Liver (tissue), 8 donors: ENCODE measurements at regions not wholly inside any gene's neighbourhood (a gene's known extent, or its start where the extent isn't known, plus 50 kb on each side); places are given as distances from the start of the nearest gene placed in this dataset.

Experiments
- DNase-seq: peaks from one replicate; pipeline ENCODE4 v3.0.0-alpha.2; 2017; ENCODE audit warnings: low spot score
- H3K27ac ChIP-seq, 2 donors: one replicate each; pipeline ENCODE4 v1.7.0; 2013; ENCODE audit warnings: inconsistent platforms in 2 of 2, low read length in 2 of 2, control low read depth in 1 of 2, low read depth in 1 of 2, mild to moderate bottlenecking in 1 of 2
- H3K27me3 ChIP-seq, 4 donors: one replicate each; pipeline versions ENCODE4 v1.6.1 to v1.7.0; 2013; ENCODE audit warnings: low read length in 3 of 4, inconsistent platforms in 1 of 4, mild to moderate bottlenecking in 1 of 4, moderate library complexity in 1 of 4; ENCODE audit not compliant: control insufficient read depth in 4 of 4, insufficient read depth in 4 of 4
- H3K36me3 ChIP-seq, 4 donors: one replicate each; pipeline versions ENCODE4 v1.6.1 to v1.7.0; 2013; ENCODE audit warnings: low read length in 3 of 4, mild to moderate bottlenecking in 3 of 4, low read depth in 1 of 4, moderate library complexity in 1 of 4; ENCODE audit not compliant: control insufficient read depth in 4 of 4, insufficient read depth in 3 of 4
- H3K4me1 ChIP-seq, 4 donors: one replicate each; pipeline versions ENCODE4 v1.6.1 to v1.7.0; 2013; ENCODE audit warnings: low read length in 3 of 4, mild to moderate bottlenecking in 3 of 4, moderate library complexity in 1 of 4; ENCODE audit not compliant: control insufficient read depth in 4 of 4, insufficient read depth in 4 of 4
- H3K4me3 ChIP-seq, 3 donors: one replicate each; pipeline versions ENCODE4 v1.6.1 to v1.7.0; 2013; ENCODE audit warnings: low read length in 3 of 3, control low read depth in 1 of 3, low read depth in 1 of 3, mild to moderate bottlenecking in 1 of 3
- H3K9ac ChIP-seq, 2 donors: one replicate each; pipeline ENCODE4 v1.7.0; 2013; ENCODE audit warnings: low read length in 2 of 2, mild to moderate bottlenecking in 2 of 2, moderate library complexity in 2 of 2, control low read depth in 1 of 2, low read depth in 1 of 2
- H3K9me3 ChIP-seq, 4 donors: one replicate each; pipeline versions ENCODE4 v1.6.1 to v1.7.0; 2013; ENCODE audit warnings: low read length in 3 of 4; ENCODE audit not compliant: control insufficient read depth in 4 of 4
- EGR1 ChIP-seq, 2 donors: IDR thresholded peaks; 2 replicates each; pipeline ENCODE4 v1.6.1; 2016 to 2018; ENCODE audit warnings: antibody characterized with exemption in 2 of 2, low read depth in 2 of 2
- FOXA1 ChIP-seq: IDR thresholded peaks from 2 replicates; pipeline ENCODE4 v1.6.1; 2016; ENCODE audit warnings: antibody characterized with exemption
- FOXA2 ChIP-seq: IDR thresholded peaks from 2 replicates; pipeline ENCODE4 v1.6.1; 2016; ENCODE audit warnings: antibody characterized with exemption
- GABPA ChIP-seq, 2 donors: IDR thresholded peaks in 1 of 2; conservative IDR thresholded peaks in 1 of 2; 2 replicates each; pipeline ENCODE4 v1.6.1; 2016; ENCODE audit warnings: antibody characterized with exemption in 2 of 2, mild to moderate bottlenecking in 1 of 2, moderate library complexity in 1 of 2
- HNF4A ChIP-seq, 2 donors: conservative IDR thresholded peaks; 2 replicates each; pipeline ENCODE4 v1.6.1; 2016; ENCODE audit warnings: antibody characterized with exemption in 2 of 2, mild to moderate bottlenecking in 2 of 2
- JUND ChIP-seq, 2 donors: IDR thresholded peaks; 2 replicates each; pipeline ENCODE4 v1.6.1; 2016; ENCODE audit warnings: antibody characterized with exemption in 2 of 2
- NR2F2 ChIP-seq: IDR thresholded peaks from 2 replicates; pipeline ENCODE4 v1.6.1; 2016; ENCODE audit warnings: antibody characterized with exemption
- RAD21 ChIP-seq, 2 donors: IDR thresholded peaks; 2 replicates each; pipeline ENCODE4 v1.6.1; 2016; ENCODE audit warnings: antibody characterized with exemption in 2 of 2, mild to moderate bottlenecking in 2 of 2
- RXRA ChIP-seq, 2 donors: IDR thresholded peaks; 2 replicates each; pipeline ENCODE4 v1.6.1; 2017 to 2018; ENCODE audit warnings: antibody characterized with exemption in 2 of 2, mild to moderate bottlenecking in 1 of 2
- SP1 ChIP-seq: IDR thresholded peaks from 2 replicates; pipeline ENCODE4 v1.6.1; 2018; ENCODE audit warnings: antibody characterized with exemption, mild to moderate bottlenecking
- TAF1 ChIP-seq: conservative IDR thresholded peaks from 2 replicates; pipeline ENCODE4 v1.6.1; 2016; ENCODE audit warnings: antibody characterized with exemption, mild to moderate bottlenecking
- WGBS: extraction: QIAGEN DNeasy Blood & Tissue Kit; methylation state at CpG from one replicate; pipeline ENCODE4 v1.1.7; 2013; 5-methylcytosine and 5-hydroxymethylcytosine counted together
- TF ChIP-seq, protein P1 (sequence below): IDR thresholded peaks from 2 replicates; pipeline ENCODE4 v1.6.1; 2016; ENCODE audit warnings: antibody characterized with exemption, mild to moderate bottlenecking
- TF ChIP-seq, protein P2 (sequence below): IDR thresholded peaks from 2 replicates; pipeline ENCODE4 v1.6.1; 2016; ENCODE audit warnings: antibody characterized with exemption
- TF ChIP-seq, protein P3 (sequence below): IDR thresholded peaks from 2 replicates; pipeline ENCODE4 v1.6.1; 2016; ENCODE audit warnings: antibody characterized with exemption
- TF ChIP-seq, protein P4 (sequence below): fragments of 150-350 bp; IDR thresholded peaks from 2 replicates; pipeline ENCODE4 v1.5.1; 2017; ENCODE audit warnings: improper control_type of control experiment, low read depth, low read length; ENCODE audit not compliant: missing input control
- donor health status: healthy.
- donor health status: healthy.
- donor health status: healthy.
- donor health status: healthy.
- donor health status: healthy.

DNA sequence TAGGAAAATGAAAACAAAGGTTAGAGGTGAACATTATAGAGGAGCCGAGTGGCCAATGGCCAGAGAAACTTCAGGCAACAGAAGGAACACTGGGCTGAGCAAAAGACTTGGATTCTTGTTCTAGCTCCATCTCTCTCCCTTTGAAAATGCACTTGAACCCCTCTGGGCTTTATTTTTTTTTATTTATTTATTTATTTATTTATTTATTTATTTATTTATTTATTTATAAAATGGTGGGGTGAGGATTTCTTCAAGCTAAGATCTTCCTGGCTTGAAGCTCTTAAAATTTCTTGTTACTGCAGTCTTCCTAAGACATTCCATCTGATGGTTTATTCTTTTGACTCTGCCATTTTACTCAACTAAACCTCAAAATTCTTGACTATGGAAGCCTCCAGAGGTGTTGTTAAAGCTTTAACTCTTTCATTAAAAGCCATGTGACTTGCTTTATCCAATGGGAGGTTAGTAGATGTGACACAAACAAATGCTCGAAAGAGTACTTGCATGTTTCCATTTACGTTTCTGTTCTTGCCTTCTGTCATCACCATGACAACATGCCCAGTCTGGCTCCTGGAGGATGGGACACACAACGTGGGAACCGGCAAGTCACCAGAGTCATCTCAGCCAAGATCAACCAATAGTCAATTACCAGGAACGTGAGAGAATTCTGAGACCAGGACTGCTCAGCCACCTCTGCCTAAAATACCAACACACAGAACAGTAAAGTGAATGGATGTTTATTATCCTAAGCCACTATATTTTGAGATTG is 325.2 kb upstream of the CTNNB1 start (continued):
- TF ChIP-seq, protein P1, sequence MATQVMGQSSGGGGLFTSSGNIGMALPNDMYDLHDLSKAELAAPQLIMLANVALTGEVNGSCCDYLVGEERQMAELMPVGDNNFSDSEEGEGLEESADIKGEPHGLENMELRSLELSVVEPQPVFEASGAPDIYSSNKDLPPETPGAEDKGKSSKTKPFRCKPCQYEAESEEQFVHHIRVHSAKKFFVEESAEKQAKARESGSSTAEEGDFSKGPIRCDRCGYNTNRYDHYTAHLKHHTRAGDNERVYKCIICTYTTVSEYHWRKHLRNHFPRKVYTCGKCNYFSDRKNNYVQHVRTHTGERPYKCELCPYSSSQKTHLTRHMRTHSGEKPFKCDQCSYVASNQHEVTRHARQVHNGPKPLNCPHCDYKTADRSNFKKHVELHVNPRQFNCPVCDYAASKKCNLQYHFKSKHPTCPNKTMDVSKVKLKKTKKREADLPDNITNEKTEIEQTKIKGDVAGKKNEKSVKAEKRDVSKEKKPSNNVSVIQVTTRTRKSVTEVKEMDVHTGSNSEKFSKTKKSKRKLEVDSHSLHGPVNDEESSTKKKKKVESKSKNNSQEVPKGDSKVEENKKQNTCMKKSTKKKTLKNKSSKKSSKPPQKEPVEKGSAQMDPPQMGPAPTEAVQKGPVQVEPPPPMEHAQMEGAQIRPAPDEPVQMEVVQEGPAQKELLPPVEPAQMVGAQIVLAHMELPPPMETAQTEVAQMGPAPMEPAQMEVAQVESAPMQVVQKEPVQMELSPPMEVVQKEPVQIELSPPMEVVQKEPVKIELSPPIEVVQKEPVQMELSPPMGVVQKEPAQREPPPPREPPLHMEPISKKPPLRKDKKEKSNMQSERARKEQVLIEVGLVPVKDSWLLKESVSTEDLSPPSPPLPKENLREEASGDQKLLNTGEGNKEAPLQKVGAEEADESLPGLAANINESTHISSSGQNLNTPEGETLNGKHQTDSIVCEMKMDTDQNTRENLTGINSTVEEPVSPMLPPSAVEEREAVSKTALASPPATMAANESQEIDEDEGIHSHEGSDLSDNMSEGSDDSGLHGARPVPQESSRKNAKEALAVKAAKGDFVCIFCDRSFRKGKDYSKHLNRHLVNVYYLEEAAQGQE: no peak
- no peak for TF ChIP-seq EGR1 (IDR thresholded peaks at IDR 0.05; ENCODE audit: low read depth in 2 of 2)
- TF ChIP-seq, protein P2, sequence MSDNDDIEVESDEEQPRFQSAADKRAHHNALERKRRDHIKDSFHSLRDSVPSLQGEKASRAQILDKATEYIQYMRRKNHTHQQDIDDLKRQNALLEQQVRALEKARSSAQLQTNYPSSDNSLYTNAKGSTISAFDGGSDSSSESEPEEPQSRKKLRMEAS: no peak
- no peak for TF ChIP-seq RAD21 (IDR thresholded peaks at IDR 0.05)

DNA sequence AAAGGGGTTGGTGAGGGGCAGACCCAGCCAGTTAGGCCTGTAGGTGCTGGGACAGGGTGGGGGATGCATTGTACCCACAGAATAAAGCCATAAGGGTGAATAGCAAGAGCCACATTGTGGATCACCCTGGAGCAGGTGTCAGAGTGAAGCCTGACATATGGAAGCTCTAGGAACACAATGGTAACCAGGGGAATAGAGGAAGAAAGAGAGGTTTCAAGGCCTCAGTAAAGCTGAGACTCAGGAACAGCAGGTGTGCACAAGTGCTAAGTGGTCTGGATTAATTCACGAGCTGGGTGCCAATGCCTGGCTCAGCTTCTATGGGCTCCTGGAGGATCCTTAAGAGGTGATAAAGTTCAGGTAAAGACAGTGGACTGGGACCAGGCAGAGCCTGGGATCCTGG is 323.7 kb upstream of the CTNNB1 start:
- no peak for DNase-seq
- H3K27ac ChIP-seq: no peak overlapping the region
- H3K36me3 ChIP-seq: no peaks in the 10 kb centered on the region
- H3K4me3 ChIP-seq: no peak overlapping the region
- WGBS: 91% methylated on average over 1 of the region's 1 CpG
- TF ChIP-seq JUND (IDR thresholded peaks at IDR 0.05): no peak
- TF ChIP-seq NR2F2: no peak
- TF ChIP-seq HNF4A (conservative IDR thresholded peaks at IDR 0.05): no peak
- TF ChIP-seq, protein P1: no peak
- TF ChIP-seq, protein P3, sequence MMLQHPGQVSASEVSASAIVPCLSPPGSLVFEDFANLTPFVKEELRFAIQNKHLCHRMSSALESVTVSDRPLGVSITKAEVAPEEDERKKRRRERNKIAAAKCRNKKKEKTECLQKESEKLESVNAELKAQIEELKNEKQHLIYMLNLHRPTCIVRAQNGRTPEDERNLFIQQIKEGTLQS: no peak
- no peak for TF ChIP-seq GABPA (IDR thresholded peaks at IDR 0.05 in 1 of 2, conservative IDR thresholded peaks at IDR 0.05 in 1 of 2)
- TF ChIP-seq EGR1 (IDR thresholded peaks at IDR 0.05; ENCODE audit: low read depth in 2 of 2): no peak
- TF ChIP-seq FOXA2: no peak
- TF ChIP-seq, protein P4, sequence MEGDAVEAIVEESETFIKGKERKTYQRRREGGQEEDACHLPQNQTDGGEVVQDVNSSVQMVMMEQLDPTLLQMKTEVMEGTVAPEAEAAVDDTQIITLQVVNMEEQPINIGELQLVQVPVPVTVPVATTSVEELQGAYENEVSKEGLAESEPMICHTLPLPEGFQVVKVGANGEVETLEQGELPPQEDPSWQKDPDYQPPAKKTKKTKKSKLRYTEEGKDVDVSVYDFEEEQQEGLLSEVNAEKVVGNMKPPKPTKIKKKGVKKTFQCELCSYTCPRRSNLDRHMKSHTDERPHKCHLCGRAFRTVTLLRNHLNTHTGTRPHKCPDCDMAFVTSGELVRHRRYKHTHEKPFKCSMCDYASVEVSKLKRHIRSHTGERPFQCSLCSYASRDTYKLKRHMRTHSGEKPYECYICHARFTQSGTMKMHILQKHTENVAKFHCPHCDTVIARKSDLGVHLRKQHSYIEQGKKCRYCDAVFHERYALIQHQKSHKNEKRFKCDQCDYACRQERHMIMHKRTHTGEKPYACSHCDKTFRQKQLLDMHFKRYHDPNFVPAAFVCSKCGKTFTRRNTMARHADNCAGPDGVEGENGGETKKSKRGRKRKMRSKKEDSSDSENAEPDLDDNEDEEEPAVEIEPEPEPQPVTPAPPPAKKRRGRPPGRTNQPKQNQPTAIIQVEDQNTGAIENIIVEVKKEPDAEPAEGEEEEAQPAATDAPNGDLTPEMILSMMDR: no peak
- no peak for TF ChIP-seq RXRA (IDR thresholded peaks at IDR 0.05)
- no peak for TF ChIP-seq RAD21 (IDR thresholded peaks at IDR 0.05)
- no peak for TF ChIP-seq TAF1
- no peak for TF ChIP-seq SP1
- no peak for TF ChIP-seq FOXA1
- peaks cover 0 to 8% (median 6%) of the 10 kb centered on the region in 4 donors for H3K4me1 ChIP-seq
- no peaks in the 10 kb centered on the region for H3K27me3 ChIP-seq
- no peaks in the 10 kb centered on the region for H3K9me3 ChIP-seq
- H3K9ac ChIP-seq: no peak overlapping the region
